ENCODE measurements at regions not wholly inside any gene's neighbourhood (a gene's known extent, or its start where the extent isn't known, plus 50 kb on each side); places are given as distances from the start of the nearest gene placed in this dataset.
"Not testable (repeated sequence)": the region's sequence is repeated elsewhere in the genome, so short reads cannot be mapped to it uniquely, and the experiment has no call there.

GRCh38 chrX:36904561-36904960, 103.6 kb upstream of the FAM47C start:
- TF ChIP-seq CTCF, POLR2A (IDR thresholded peaks at IDR 0.05): not testable (repeated sequence)

Measured in thyroid gland (tissue), 4 donors.